Bronchial epithelial cell (primary cell): ENCODE measurements at regions not wholly inside any gene's neighbourhood (a gene's known extent, or its start where the extent isn't known, plus 50 kb on each side); places are given as distances from the start of the nearest gene placed in this dataset.
A peak's percentile ranks its signal among the peaks of the same experiment; 100 is the strongest.

Source experiments
- DNase-seq: peaks from one replicate; pipeline ENCODE4 v3.0.0-alpha.2; 2010; ENCODE audit warnings: low read depth
- FAIRE-seq: peaks from 2 replicates; lab custom pipeline; 2011; peaks lifted over from hg19 to GRCh38; lab: Jason Lieb, UNC
- H3K27me3 ChIP-seq: 2 replicates; pipeline ENCODE4 v1.5.1; 2011; ENCODE audit warnings: low read length; ENCODE audit not compliant: control insufficient read depth, insufficient read depth
- H3K36me3 ChIP-seq: 2 replicates; pipeline ENCODE4 v1.5.1; 2011; ENCODE audit warnings: low read length; ENCODE audit not compliant: control insufficient read depth, insufficient read depth
- H3K4me3 ChIP-seq: 2 replicates; pipeline ENCODE4 v1.5.1; 2011; ENCODE audit warnings: mild to moderate bottlenecking, low read depth, low read length, control low read depth
- CTCF ChIP-seq: IDR thresholded peaks from 2 replicates; pipeline ENCODE4 v1.5.1; 2011; ENCODE audit warnings: mild to moderate bottlenecking, moderate library complexity, low read length, control low read depth, inconsistent platforms; ENCODE audit not compliant: insufficient read depth, severe bottlenecking

GRCh38 chr6:223136-223535 lies 69.2 kb upstream of the DUSP22 start:
- no peaks in the 10 kb centered on the region for H3K36me3 ChIP-seq
- no peak for FAIRE-seq
- no peak for TF ChIP-seq CTCF
- no peaks in the 10 kb centered on the region for H3K27me3 ChIP-seq
- no peak overlapping the region for H3K4me3 ChIP-seq
- no peak for DNase-seq

GRCh38 chr6:223763-224162 lies 68.5 kb upstream of the DUSP22 start:
- FAIRE-seq (peak; percentile 73), DNase-seq (peak; percentile 98)
- TF ChIP-seq CTCF, result no peak
- H3K4me3 ChIP-seq, result no peak overlapping the region
- no peaks in the 10 kb centered on the region for H3K27me3 ChIP-seq
- no peaks in the 10 kb centered on the region for H3K36me3 ChIP-seq

GRCh38 chr6:224350-224749 lies 67.9 kb upstream of the DUSP22 start:
- no peak for TF ChIP-seq CTCF
- no peaks in the 10 kb centered on the region for H3K36me3 ChIP-seq
- FAIRE-seq, result no peak
- H3K4me3 ChIP-seq, result no peak overlapping the region
- DNase-seq, result no peak
- no peaks in the 10 kb centered on the region for H3K27me3 ChIP-seq

GRCh38 chr6:225121-225721 lies 67.1 kb upstream of the DUSP22 start:
- Histone ChIP-seq H3K36me3 (no peaks in the 10 kb centered on the region), H3K27me3 (no peaks in the 10 kb centered on the region), H3K4me3 (no peak overlapping the region)
- FAIRE-seq, result peak; percentile 96
- no peak for TF ChIP-seq CTCF
- DNase-seq, result peak; percentile 98

- Histone ChIP-seq H3K36me3 (no peaks in the 10 kb centered on the region), H3K4me3 (no peak overlapping the region), H3K27me3 (no peaks in the 10 kb centered on the region)
- FAIRE-seq (no peak), DNase-seq (no peak)
- TF ChIP-seq CTCF, result no peak
Measured at GRCh38 chr6:225907-226306, 66.4 kb upstream of the DUSP22 start.

GRCh38 chr6:226516-227073 lies 65.7 kb upstream of the DUSP22 start:
- no peak for FAIRE-seq
- no peak for TF ChIP-seq CTCF
- no peak for DNase-seq
- no peaks in the 10 kb centered on the region for H3K27me3 ChIP-seq
- no peaks in the 10 kb centered on the region for H3K36me3 ChIP-seq
- no peak overlapping the region for H3K4me3 ChIP-seq
